Progenitor cell of endocrine pancreas (in vitro differentiated cells): ENCODE measurements at regions not wholly inside any gene's neighbourhood (a gene's known extent, or its start where the extent isn't known, plus 50 kb on each side); places are given as distances from the start of the nearest gene placed in this dataset.
A peak's percentile ranks its signal among the peaks of the same experiment; 100 is the strongest.

Experiments used
- DNase-seq: peaks from one replicate; pipeline ENCODE4 v3.0.0; 2021; ENCODE audit warnings: low spot score; ENCODE audit not compliant: unreplicated experiment
- H3K27ac Mint-ChIP-seq: 2 replicates; pipeline ENCODE4 v1.8.0; 2021; ENCODE audit warnings: mild to moderate bottlenecking, moderate library complexity, mixed read lengths
- H3K27me3 Mint-ChIP-seq: 2 replicates; pipeline ENCODE4 v1.8.0; 2021; ENCODE audit warnings: mixed read lengths
- H3K36me3 Mint-ChIP-seq: 2 replicates; pipeline ENCODE4 v1.8.0; 2022; ENCODE audit warnings: mixed read lengths; ENCODE audit not compliant: insufficient read depth
- H3K4me1 Mint-ChIP-seq: 2 replicates; pipeline ENCODE4 v1.8.0; 2021; ENCODE audit warnings: low read depth, mixed read lengths
- H3K4me3 Mint-ChIP-seq: 2 replicates; pipeline ENCODE4 v1.8.0; 2021; ENCODE audit warnings: low read depth, mild to moderate bottlenecking, moderate library complexity, mixed read lengths
- H3K9me3 Mint-ChIP-seq: 2 replicates; pipeline ENCODE4 v1.8.0; 2021; ENCODE audit warnings: low read depth, mixed read lengths
- CTCF ChIP-seq: fragments of 200-600 bp; sonication (generic); IDR thresholded peaks from one replicate; pipeline ENCODE4 v1.5.0; 2021; ENCODE audit warnings: antibody characterized with exemption, mild to moderate bottlenecking; ENCODE audit not compliant: unreplicated experiment

DNA sequence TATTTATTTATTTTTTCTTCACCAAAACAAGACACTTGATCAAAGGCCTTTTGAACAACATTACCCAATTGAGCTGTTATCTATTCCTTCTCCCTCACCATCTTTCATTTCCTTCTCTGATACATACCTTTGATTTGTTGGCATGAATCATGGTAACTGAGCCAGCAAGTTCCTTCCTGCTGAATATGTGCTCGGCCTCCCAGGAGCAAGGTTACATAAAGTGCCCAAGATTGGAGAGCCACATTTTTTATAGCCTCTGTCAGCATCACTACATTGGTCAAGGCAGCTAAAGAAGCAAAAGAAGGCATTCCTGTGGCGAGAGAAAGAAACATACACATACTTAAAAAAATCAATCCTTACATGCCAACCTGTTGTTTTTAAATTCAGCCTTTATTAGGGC, 369.6 kb downstream of the CYLC2 start:
- no peak for DNase-seq
- H3K36me3 Mint-ChIP-seq = no peaks in the 10 kb centered on the region
- TF ChIP-seq CTCF = no peak
- no peak overlapping the region for H3K4me3 Mint-ChIP-seq
- no peaks in the 10 kb centered on the region for H3K27me3 Mint-ChIP-seq
- H3K4me1 Mint-ChIP-seq = no peaks in the 10 kb centered on the region
- H3K9me3 Mint-ChIP-seq = peaks cover 2% of the 10 kb centered on the region
- H3K27ac Mint-ChIP-seq = no peak overlapping the region

DNA sequence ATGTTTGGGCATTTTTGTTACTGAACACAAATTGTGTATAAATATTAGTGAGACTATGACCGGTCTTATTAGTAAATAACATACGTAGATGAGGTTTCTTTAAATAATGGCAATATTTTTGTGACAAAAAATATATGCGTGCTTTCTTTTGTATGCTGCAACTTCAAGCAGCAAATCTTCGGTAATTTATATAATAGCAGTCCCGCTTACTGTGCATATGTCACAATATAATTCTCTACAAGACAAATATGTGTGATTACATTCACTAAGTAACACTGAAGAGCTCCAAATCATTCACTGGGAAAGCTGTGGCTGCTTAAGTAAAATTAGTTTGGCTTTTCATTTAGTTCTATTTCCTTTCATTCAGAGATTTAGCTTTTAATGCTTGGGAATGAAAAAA, 376.0 kb downstream of the CYLC2 start:
- no peaks in the 10 kb centered on the region for H3K4me1 Mint-ChIP-seq
- no peak overlapping the region for H3K4me3 Mint-ChIP-seq
- H3K36me3 Mint-ChIP-seq = no peaks in the 10 kb centered on the region
- peaks cover 2% of the 10 kb centered on the region for H3K9me3 Mint-ChIP-seq
- H3K27me3 Mint-ChIP-seq = no peaks in the 10 kb centered on the region
- no peak for DNase-seq
- no peak overlapping the region for H3K27ac Mint-ChIP-seq
- no peak for TF ChIP-seq CTCF

GRCh38 chr9:103372828-103373227, 377.7 kb downstream of the CYLC2 start:
- H3K27me3 Mint-ChIP-seq = no peaks in the 10 kb centered on the region
- no peak overlapping the region for H3K4me3 Mint-ChIP-seq
- H3K4me1 Mint-ChIP-seq = no peaks in the 10 kb centered on the region
- H3K9me3 Mint-ChIP-seq = peaks cover 2% of the 10 kb centered on the region
- no peak overlapping the region for H3K27ac Mint-ChIP-seq
- no peaks in the 10 kb centered on the region for H3K36me3 Mint-ChIP-seq
- TF ChIP-seq CTCF = no peak
- no peak for DNase-seq

DNA sequence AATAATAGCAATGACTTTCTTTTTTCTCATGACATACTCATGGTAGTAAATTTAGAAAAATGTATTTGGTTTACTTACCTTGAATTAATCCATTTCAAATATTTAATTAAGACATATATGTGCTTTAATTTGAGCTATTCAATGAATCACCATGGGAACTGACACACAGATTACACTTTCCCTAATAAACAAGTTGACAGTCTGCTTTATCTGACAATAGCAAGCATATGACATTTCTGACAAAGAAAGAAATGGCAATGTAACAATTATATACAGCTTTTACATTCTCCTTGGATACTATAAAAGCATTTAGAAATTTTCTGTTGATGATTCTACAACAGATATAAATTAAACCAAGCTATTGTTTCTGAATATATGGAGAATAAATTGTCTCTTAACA, 382.5 kb downstream of the CYLC2 start:
- Mint-ChIP-seq H3K36me3 (no peaks in the 10 kb centered on the region), H3K4me3 (no peak overlapping the region), H3K4me1 (no peaks in the 10 kb centered on the region), H3K27ac (no peak overlapping the region), H3K9me3 (peaks cover 4% of the 10 kb centered on the region), H3K27me3 (no peaks in the 10 kb centered on the region)
- DNase-seq = no peak
- no peak for TF ChIP-seq CTCF

DNA sequence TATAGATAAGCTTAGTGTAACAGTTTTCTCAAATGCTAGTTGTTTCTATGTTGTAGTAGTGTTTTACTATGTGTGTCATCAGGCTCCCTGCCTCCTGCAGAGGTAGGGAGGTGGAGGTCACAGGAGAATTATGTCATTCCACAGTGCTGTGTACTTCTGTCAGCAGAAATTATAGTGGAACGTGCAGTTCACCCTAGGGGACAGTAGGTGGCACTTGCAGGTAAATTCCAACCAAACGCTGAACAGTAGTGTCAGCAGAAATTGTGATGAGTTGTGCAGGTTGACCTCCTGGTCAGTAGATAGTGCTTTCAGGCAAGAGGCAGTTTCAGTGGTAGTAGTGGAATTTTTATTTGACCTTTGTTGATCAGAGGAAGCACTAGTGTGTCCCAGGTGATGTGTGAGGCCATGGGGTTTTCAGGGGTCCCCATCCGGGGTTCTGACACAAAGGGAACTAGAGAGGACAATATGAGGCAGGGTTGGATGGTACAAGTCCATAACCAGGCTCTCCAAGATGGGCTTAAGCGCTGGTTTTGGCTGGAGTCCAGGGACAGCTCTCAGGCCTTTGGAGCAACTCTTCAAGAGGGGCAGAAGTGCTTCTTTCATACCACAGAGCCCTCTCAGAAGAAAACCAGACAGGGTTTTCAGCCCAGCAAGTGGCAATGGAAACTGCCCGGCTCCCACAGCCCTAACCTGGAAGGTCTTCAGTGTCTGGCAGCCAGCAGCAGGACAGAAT, 402.9 kb downstream of the CYLC2 start:
- Mint-ChIP-seq H3K4me3 (no peak overlapping the region), H3K27me3 (no peaks in the 10 kb centered on the region), H3K36me3 (no peaks in the 10 kb centered on the region), H3K9me3 (peaks cover 9% of the 10 kb centered on the region), H3K4me1 (no peaks in the 10 kb centered on the region), H3K27ac (no peak overlapping the region)
- peak; percentile 26 for DNase-seq
- TF ChIP-seq CTCF = peak; percentile 81
